HG02884 (cell line): ENCODE measurements at regions not wholly inside any gene's neighbourhood (a gene's known extent, or its start where the extent isn't known, plus 50 kb on each side); places are given as distances from the start of the nearest gene placed in this dataset.

Experiments used
- ATAC-seq: cut with Tn5 transposase; IDR thresholded peaks from one replicate; pipeline ENCODE4 v1.9.1; 2021; ENCODE audit warnings: mild to moderate bottlenecking, moderate library complexity; ENCODE audit not compliant: unreplicated experiment

DNA sequence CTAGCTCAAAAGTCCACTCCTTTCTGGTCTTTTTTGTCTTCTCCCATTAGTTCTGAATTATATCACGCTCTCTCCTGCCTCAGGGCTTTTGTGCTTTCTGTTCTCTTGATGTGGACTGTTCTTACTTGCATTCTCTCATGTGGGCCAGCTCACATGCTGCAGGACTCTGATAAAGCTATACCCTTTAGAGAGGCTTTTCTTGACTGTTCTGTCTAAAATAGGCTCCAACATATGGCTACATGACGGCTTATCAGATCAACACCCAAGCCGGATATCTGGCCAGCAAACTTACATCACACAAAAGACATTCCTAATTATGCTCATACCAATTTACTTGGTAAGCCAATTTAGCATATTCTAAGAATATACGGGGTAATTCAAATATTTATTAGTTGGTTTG is 1494.5 kb downstream of the TECRL start:
- no peak for ATAC-seq

DNA sequence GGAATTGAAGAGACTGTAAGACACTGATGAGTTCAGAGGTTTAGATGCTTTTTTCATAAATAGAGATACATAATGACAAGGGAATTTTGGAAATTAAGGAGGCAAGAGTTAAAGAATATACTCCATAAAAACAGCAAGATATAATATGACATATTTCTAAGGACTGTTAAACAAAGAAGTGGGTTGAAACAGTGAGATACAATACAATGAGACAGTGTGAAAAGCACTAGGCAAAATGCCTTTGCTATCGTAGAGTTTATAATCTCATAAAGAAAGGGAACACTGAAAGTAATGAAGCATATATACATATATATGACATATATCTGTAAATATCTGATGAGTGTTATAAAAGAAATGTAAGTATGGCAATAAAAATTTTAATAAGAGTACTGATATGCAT is 1496.2 kb downstream of the TECRL start:
- no peak for ATAC-seq

DNA sequence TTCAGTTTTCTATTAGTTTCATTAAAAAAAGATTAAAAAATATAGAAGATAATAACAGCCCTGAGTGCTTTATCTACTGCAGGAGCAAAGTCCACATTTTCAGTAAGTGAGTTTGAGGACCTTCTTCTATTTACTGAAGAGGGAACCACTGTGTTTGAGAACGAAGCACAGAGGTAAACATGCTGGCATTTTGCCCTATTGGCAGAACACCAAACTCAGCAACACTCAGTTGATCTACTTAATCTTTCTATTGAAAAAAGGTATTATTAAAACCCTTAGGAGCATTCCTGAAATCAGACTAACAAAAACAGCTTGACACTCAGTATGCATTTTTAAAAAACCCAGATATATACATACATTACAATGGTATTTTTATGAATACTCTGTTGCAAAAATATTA is 1496.7 kb downstream of the TECRL start:
- ATAC-seq, result no peak

DNA sequence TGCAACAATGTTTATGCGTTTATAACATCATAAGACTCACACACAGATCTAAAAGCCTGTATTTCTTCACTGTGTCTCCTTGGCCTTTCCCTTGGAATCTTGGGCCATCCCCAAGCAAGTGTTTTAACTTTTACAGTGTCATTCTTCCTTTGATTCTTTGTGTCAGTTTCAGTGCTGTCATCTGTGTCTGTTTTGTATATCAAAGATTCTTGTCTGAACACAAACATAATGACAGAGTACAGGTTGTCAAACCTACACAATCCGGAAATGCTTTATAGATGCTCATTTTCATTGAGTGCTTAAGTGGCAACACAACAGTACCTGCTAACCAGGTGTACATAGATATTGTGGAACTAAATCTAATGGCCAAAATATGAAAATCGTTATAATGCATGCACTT is 1500.0 kb downstream of the TECRL start:
- no peak for ATAC-seq

DNA sequence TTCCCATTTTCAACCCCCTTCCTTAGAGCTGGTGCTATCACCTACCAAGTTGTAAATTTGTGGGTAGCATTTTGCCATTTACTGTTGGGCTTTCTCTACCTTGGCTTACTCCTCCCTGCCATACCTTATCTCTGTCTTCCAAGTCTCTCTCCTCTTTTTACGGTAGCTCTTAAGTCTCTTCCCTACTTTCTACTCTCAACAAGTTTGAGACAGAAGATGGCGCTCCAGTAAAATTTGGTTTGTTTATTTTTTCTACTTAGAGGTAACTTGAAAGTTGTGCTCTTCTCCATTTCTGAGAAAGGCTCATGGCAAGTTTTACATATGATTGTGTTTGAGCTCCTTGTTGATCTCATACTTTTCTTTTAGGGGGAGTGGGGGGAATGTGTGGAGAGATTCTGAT is 1508.1 kb downstream of the TECRL start:
- ATAC-seq, result no peak

DNA sequence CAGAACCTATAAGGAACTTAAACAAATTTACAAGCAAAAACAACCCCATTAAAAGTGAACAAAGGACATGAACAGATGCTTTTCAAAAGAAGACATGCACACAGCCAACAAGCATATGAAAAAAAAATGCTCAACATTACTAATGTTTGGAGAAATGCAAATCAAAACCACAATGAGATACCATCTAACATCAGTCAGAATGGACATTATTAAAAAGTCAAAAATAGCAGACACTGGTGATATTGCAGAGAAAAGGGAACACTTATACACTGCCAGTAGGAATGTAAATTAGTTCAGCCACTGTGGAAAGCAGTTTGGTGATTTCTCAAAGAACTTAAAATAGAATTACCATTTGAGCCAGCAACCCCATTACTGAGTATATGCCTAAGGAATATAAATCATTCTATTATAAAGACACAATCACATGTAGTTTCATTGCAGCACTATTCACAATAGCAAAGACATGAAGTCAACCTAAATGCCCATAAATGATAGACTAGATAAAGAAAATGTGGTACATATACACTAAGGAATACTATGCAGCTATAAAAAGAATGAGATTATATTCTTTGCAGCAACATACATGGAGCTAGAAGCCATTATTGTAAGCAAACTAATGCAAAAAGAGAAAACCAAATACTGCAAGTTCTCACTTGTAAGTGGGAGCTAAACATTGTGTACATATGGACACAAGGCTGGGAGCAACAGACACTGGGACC is 1509.4 kb downstream of the TECRL start:
- ATAC-seq, result no peak

DNA sequence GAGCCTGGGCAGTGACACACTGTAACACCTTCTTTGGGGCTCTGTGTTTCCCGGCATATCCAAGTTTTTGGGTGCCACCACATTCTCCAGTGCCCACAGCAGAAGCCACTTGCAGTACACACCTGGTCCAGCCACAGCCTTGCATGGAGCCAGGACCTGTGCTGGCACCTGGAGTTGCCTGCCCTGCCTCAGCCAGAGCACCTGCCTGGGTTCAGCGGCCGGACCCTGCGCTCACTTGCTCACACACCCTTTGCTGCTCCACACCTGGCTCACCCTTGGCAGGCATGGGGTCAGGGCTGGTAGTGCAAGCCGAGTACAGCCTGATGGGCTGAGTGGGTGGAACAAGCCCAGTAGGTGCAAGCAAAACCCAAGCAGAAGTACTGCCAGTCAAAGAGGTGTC is 1511.1 kb downstream of the TECRL start:
- no peak for ATAC-seq

DNA sequence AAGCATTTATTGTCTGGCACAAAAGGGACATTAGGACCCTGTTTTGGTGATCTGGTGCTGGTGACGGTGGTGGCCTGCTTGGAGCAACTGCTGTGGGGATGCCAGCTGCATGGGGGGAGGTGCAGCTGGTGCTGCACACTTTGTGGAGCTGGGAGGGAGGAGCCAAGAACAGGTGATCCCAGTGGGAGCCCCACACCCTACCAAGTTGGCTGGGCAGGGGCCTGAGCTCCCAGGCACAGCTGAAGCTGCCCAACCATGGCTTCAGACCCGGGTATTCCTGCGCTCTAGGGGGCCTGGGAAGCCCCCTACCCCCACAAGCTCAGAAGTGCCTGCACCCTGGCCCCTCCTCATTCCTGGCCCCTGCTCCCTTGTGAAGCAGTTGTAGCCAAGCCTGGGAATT is 1512.5 kb downstream of the TECRL start:
- no peak for ATAC-seq

DNA sequence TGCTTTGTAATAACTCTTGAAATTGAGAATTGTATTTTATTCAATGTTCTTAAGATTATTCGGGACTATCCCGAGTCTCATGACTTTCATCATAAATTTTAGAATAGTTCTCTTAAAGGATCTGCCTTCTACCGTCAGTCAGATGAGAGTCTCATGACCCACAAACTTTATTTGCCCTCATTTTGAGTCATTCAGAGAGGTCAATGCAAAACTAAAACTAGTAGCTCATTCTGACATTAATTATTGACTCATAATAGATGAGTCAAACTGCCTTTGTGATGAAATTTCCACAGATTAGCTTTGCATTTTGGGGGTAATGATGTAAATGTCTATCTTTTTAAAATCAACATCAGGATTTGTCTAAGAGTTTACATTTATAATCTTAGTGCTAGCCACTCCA is 1527.3 kb downstream of the TECRL start:
- no peak for ATAC-seq

DNA sequence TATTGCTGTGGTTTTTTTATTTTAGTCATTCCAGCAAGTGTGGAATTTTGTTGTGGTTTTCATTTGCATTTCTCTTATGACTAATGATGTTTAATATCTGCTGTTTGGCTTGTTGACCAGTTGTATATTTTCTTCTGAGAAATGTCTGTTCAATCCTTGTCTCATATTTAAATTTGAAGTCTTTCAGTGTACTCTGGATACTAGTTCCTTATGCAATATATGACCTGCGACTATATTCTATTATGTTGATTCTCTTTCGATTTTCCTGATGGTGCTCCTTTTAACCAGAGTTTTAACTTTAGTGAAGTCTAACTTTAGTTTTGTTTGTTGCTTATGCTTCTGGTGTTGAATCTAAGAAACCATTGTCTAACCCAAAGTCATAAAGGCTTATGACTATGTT is 1528.0 kb downstream of the TECRL start:
- ATAC-seq, result no peak

DNA sequence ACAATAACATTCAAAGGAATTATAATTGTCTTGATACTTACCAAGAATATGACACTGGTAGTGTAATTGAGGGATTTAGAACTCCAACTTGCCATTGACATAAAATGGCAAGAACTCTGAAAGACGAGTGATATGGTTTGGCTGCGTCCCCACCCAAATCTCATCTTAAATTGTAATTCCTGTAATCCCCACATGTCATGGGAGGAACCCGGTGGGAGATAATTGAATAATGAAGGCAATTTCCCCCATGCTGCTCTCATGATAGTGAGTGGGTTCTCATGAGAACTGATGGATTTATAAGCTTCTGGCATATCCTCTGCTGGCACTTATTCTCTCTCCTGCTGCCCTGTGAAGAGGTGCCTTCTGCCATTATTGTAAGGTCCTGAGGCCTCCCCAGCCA is 1536.4 kb downstream of the TECRL start:
- no peak for ATAC-seq

DNA sequence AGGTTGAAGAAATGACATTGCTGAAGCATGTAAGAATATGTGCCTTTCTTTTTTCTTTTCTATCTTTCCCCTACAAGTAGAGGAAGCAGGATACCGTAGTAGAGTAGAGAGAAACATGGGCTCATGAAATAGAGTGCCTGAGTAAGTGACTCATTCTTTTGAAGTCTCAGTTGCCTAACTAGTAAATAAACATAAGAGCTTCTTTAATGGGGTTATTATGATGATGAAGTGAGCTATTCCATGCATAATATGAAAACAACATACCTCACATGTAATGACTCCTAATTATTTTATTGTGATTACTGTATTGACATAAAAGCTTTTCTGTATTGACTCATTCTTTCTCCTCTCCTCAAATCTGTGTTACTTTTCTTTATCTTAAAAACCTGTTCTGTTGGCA is 1538.2 kb downstream of the TECRL start:
- ATAC-seq, result no peak

DNA sequence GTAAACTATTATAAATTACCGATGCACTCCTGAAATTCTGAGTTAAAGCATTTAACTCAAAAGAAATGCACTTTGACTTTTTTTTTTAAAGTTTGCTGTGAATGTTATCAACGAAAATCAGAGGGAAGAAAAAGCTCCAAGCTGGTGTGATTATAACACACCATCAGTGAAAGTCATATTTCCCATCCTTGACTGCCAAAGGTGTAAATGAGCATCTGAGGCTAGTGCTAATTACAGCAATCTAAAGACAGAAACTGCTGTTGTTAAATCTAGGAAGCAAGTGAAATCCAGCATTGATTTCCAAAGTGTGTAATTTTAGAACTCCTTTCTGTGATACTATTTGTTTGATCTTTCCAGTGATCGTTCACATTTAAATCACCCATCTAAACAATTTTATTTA is 1538.8 kb downstream of the TECRL start:
- no peak for ATAC-seq

DNA sequence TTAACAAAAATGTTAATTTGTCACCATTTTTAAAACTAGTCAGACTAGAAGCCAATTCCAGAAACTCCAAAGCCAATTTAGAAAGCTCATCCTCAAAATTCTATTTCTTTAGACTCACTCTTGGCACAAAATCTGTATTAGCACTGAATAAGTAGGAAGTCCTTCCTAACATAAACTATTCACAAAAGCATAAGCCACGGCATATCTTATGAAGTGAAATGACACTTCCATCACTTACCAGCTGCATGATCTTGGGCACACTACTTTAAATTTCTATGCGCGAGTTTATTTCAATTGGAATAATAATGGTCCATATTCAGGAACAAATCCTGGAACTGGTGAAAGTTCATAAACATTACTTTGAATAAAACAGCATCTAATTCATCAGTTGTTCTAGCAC is 1544.0 kb downstream of the TECRL start:
- ATAC-seq, result no peak

DNA sequence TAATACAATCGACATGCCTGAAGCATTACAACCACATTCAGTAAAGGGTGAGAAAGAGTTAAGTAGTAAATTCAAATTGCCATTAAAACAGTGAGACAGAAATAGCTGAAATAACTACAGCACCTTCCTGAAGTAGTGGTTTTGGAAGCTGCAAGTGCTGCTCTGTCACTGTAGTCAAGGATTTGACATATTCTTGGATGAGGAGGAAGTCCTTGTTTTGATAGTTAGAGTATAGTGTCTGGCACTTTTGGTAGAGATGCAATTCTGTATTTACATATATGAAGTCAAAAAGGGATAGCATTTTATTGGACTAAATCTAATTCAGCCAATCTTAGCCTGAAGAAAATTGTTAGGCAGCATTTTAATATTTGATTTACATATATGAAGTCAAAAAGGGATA is 1559.6 kb downstream of the TECRL start:
- ATAC-seq, result no peak

DNA sequence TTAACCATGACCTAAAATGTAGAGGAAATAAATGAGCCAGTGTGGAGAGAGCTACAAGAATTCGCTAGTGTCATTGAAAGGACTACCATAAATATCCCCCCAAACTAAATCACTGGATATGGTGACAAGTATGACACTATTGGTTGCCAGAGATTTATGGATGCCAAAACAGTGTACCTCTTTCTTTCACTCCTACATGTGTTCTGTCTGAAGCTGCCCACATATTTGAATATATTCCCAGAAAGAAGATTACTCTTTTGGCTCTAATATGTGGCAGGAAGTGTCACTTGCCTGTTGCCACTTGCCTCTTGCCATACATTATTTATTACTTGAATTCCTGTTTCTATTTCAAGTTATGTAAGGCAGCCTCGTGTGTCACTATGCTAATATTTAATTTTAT is 1573.6 kb downstream of the TECRL start:
- no peak for ATAC-seq

DNA sequence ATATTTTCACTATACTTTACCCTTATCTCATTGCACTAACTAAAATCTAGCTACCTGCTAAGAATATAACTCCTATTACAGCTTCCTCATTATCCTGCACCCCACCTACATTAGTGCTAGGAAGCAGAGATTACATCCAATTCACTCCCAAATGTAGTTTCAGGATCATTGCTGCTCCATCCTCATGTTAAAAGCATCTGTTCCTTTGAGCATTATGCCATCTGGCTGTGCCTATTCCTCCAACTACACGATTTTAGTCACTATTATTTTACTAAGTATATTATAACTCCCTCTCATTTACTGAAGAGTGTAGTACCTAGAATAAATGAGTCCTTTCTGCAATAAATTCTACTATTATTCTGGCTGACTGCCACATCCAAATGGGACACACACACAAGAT is 1586.9 kb downstream of the TECRL start:
- ATAC-seq, result no peak

DNA sequence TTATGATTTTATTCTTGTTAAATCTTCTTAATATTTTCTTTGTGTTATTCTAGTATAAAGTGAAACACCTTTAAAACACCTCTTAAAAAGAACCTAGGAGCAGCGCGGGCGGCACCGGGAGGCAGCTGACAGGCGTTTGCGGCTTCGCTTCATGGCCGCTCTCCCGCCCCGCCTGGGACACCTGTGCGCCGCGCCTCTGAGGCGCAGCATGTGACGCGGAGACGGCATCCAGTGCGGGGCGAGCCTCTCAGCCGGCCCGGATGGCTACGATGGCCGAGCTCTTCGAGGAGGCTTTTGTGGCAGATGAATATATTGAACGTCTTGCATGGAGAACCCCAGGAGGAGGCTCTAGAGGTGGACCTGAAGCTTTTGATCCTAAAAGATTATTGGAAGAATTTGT is 1592.7 kb downstream of the TECRL start:
- ATAC-seq, result no peak

DNA sequence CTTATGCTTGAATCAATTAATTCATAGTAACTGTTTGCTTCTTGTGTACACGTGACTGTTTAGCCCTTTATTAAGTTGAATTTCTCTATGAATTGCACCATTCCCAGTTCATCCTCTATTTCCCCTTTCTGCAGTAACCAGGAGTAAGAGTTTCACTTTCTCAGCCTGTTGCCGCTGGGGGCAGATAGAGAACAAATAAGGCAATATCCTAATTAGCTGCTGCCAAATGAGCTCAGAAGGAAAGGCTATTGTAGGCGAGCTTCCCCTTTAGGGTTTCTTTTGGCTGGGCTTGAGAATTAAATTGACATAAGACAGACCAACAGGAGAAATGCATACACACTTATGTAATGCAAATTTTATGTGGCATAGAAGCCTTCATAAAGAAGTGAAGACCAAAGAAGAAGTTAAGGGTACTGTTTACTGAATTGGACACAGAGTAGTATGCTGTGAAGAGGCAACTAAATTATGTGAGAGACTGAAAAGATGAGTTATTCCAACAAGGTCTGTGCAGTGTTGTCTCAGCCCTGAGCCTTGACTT is 1594.7 kb downstream of the TECRL start:
- no peak for ATAC-seq

DNA sequence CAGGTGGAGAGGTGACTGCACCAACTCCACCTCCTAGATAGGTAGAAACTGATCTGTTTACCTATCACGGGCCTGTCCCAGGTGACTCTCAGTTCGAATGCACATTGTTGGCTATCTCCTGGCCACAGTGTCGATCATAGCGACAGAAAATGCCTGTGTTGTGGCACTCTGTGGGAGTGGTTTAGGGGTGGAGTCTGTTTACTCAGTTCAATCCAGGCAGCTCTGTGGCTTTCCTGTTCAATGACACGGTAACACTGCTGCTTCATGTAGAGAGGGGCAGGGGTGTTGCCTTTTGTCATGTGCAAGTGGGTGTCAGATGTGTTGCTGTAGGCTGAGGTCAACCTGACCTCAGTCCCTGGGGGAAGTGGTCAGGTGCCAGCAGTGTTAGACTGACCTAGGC is 1602.4 kb downstream of the TECRL start:
- ATAC-seq, result no peak

DNA sequence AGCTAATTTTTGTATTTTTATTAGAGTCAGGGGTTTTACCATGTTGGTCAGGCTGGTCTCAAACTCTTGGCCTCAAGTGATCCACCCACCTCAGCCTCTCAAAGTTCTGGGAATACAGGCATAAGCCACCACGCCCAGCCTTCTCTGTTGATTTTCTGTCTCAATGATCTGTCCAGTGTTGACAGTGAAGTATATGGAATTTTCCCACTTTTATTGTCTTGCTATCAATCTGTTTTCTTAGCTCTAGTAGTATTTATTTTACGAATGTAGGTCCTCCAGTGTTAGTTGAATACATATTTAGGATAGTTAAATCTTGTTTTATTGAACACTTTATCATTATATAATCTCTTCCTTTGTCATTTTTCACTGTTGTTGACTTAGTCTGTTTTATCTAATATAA is 1603.9 kb downstream of the ADGRL3 start:
- no peak for ATAC-seq

DNA sequence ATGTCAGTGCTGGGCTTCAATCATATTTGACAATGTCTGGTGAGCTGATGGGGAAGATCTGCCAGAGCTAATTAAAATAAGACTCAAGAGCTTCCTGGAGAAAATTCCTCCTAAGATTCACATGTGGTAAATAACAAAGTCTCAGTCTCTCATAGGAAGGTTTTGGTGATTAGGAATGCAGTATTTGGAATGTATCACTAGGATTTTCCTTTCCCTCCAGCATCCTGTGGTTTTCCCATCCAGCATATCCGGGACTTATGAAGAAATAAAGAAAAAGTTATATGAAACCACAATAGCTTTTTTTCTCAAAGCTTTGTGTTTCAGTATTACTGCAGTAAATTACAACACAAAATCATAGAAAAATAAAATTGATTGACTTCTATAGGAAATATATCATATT is 1597.1 kb downstream of the ADGRL3 start:
- ATAC-seq, result no peak

DNA sequence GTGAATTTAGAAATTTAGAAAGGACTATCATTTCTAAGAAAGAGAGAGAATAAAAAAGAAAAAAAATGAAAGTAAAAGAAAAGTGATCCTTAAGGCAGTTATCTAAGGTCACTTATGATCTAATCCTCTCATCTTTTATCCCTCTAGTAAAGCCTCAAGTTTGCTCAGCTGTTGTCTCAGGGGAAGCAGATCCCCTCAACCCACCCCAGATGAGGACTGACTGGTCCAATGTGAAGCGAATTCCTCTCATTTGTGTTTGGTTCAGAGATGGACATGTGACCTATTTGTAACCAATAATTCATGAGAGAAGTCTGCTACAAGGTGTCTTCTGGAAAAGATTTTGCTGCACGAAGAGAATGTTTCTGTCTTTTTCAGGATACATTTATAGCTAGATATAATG is 1591.3 kb downstream of the ADGRL3 start:
- no peak for ATAC-seq
